Upper lobe of left lung (tissue), 6 donors: ENCODE measurements at regions not wholly inside any gene's neighbourhood (a gene's known extent, or its start where the extent isn't known, plus 50 kb on each side); places are given as distances from the start of the nearest gene placed in this dataset.

ENCODE experiments used
- ATAC-seq, 2 donors: fragments of 200-7000 bp; cut with Tn5 transposase; one replicate each; pipeline ENCODE4 v1.9.1; 2022; ENCODE audit warnings: mild to moderate bottlenecking in 2 of 2, moderate library complexity in 2 of 2; ENCODE audit not compliant: low FRiP score in 2 of 2
- DNase-seq, 2 donors: peaks; one replicate each; pipeline ENCODE4 v3.0.0-alpha.2; 2019 to 2020
- H3K27ac ChIP-seq, 4 donors: fragments of 200-600 bp; sonication (generic); one replicate each; pipeline ENCODE4 v1.5.1; 2016 to 2019
- H3K27me3 ChIP-seq, 4 donors: fragments of 200-600 bp; sonication (generic); one replicate each; pipeline ENCODE4 v1.5.1; 2017 to 2019
- H3K36me3 ChIP-seq, 4 donors: fragments of 200-600 bp; sonication (generic); one replicate each; pipeline ENCODE4 v1.5.1; 2016 to 2019
- H3K4me1 ChIP-seq, 4 donors: fragments of 200-600 bp; sonication (generic); one replicate each; pipeline ENCODE4 v1.5.1; 2018 to 2019
- H3K4me3 ChIP-seq, 4 donors: fragments of 200-600 bp; sonication (generic); one replicate each; pipeline ENCODE4 v1.5.1; 2017 to 2019; ENCODE audit warnings: mild to moderate bottlenecking in 2 of 4, moderate library complexity in 1 of 4
- H3K9me3 ChIP-seq, 4 donors: fragments of 200-600 bp; sonication (generic); one replicate each; pipeline ENCODE4 v1.5.1; 2018 to 2019
- CTCF ChIP-seq, 6 experiments: fragments of 450-650 bp in 4 of 6; fragments of 200-600 bp in 2 of 6; sonication (generic) in 2 of 6; IDR thresholded peaks; one replicate each; pipeline ENCODE4 v1.5.1; 2016 to 2019; ENCODE audit warnings: antibody characterized with exemption in 6 of 6
- EP300 ChIP-seq, 4 donors: sonication (generic); formaldehyde crosslinking; IDR thresholded peaks; one replicate each; pipeline ENCODE4 v1.5.1; 2017; ENCODE audit warnings: antibody characterized with exemption in 4 of 4, control low read depth in 2 of 4
- POLR2A ChIP-seq, 4 donors: fragments of 450-650 bp; IDR thresholded peaks; one replicate each; pipeline ENCODE4 v1.5.1; 2016 to 2017; ENCODE audit warnings: antibody characterized with exemption in 4 of 4, mild to moderate bottlenecking in 2 of 4
- POLR2AphosphoS5 ChIP-seq, 2 donors: sonication (generic); formaldehyde crosslinking; IDR thresholded peaks; one replicate each; pipeline ENCODE4 v1.5.1; 2017; ENCODE audit warnings: antibody characterized with exemption in 2 of 2
- WGBS, 2 donors: methylation state at CpG; one replicate each; pipeline ENCODE4 v1.1.5; 2017 to 2018; 5-methylcytosine and 5-hydroxymethylcytosine counted together
- donor health status: DM: no; HTN: no; CAD: no; lungs with moderate emphysema.
- donor health status: DM: no; HTN: yes; CAD: no; lungs with severe emphysema.

- no peak for ATAC-seq
- Histone ChIP-seq H3K36me3 (no peaks in the 10 kb centered on the region), H3K27me3 (no peaks in the 10 kb centered on the region), H3K4me3 (no peak overlapping the region), H3K4me1 (peaks cover 0 to 14% (median 6%) of the 10 kb centered on the region in 4 donors), H3K9me3 (no peaks in the 10 kb centered on the region), H3K27ac (no peak overlapping the region)
- WGBS, 2 donors = 73 to 84% methylated on average over 8 of the region's 8 CpGs
- TF ChIP-seq CTCF (IDR thresholded peaks at IDR 0.05) (no peak), EP300 (IDR thresholded peaks at IDR 0.05) (no peak), POLR2A (IDR thresholded peaks at IDR 0.05) (no peak), POLR2AphosphoS5 (IDR thresholded peaks at IDR 0.05) (no peak)
- no peak for DNase-seq
Observed at GRCh38 chr18:1017227-1018058, 112.8 kb downstream of the ADCYAP1 start.

- TF ChIP-seq EP300 (IDR thresholded peaks at IDR 0.05) (no peak), CTCF (IDR thresholded peaks at IDR 0.05) (no peak), POLR2A (IDR thresholded peaks at IDR 0.05) (no peak), POLR2AphosphoS5 (IDR thresholded peaks at IDR 0.05) (no peak)
- H3K4me1 ChIP-seq = peaks cover 0 to 14% (median 6%) of the 10 kb centered on the region in 4 donors
- WGBS, 2 donors = 68 to 76% methylated on average over 5 of the region's 5 CpGs
- H3K27me3 ChIP-seq = no peaks in the 10 kb centered on the region
- DNase-seq (no peak), ATAC-seq (no peak)
- H3K4me3 ChIP-seq = no peak overlapping the region
- no peaks in the 10 kb centered on the region for H3K9me3 ChIP-seq
- no peaks in the 10 kb centered on the region for H3K36me3 ChIP-seq
- no peak overlapping the region for H3K27ac ChIP-seq
Observed at GRCh38 chr18:1018181-1018681, 113.6 kb downstream of the ADCYAP1 start.

- TF ChIP-seq POLR2A (IDR thresholded peaks at IDR 0.05) (no peak), CTCF (IDR thresholded peaks at IDR 0.05) (no peak), POLR2AphosphoS5 (IDR thresholded peaks at IDR 0.05) (no peak)
- no peak overlapping the region for H3K4me3 ChIP-seq
- ATAC-seq = no peak
- peaks cover 0 to 14% (median 6%) of the 10 kb centered on the region in 4 donors for H3K4me1 ChIP-seq
- no peak overlapping the region for H3K27ac ChIP-seq
- 36 to 41% methylated on average over 3 of the region's 3 CpGs for WGBS, 2 donors
- H3K9me3 ChIP-seq = no peaks in the 10 kb centered on the region
- no peaks in the 10 kb centered on the region for H3K27me3 ChIP-seq
- H3K36me3 ChIP-seq = no peaks in the 10 kb centered on the region
- no peak for DNase-seq
Observed at GRCh38 chr18:1019191-1019590, 114.5 kb downstream of the ADCYAP1 start.

GRCh38 chr18:1020731-1021344 lies 116.2 kb downstream of the ADCYAP1 start:
- 60 to 86% methylated on average over 2 of the region's 2 CpGs for WGBS, 2 donors
- Histone ChIP-seq H3K4me3 (no peak overlapping the region), H3K9me3 (no peaks in the 10 kb centered on the region), H3K36me3 (no peaks in the 10 kb centered on the region), H3K27me3 (no peaks in the 10 kb centered on the region), H3K4me1 (peaks cover 0 to 5% (median 0%) of the 10 kb centered on the region in 4 donors), H3K27ac (no peak overlapping the region)
- no peak for TF ChIP-seq CTCF (IDR thresholded peaks at IDR 0.05)
- no peak for TF ChIP-seq EP300 (IDR thresholded peaks at IDR 0.05)
- no peak for TF ChIP-seq POLR2A (IDR thresholded peaks at IDR 0.05)
- no peak for TF ChIP-seq POLR2AphosphoS5 (IDR thresholded peaks at IDR 0.05)
- no peak for DNase-seq
- ATAC-seq = no peak
